Mucosa of rectum (tissue), 2 donors: ENCODE measurements at regions not wholly inside any gene's neighbourhood (a gene's known extent, or its start where the extent isn't known, plus 50 kb on each side); places are given as distances from the start of the nearest gene placed in this dataset.

ENCODE experiments used
- H3K27ac ChIP-seq, 2 donors: one replicate each; pipeline ENCODE4 v1.7.0; 2013; ENCODE audit warnings: inconsistent platforms in 2 of 2, low read depth in 2 of 2, low read length in 2 of 2
- H3K27me3 ChIP-seq, 2 donors: one replicate each; pipeline ENCODE4 v1.7.0; 2013; ENCODE audit warnings: low read length in 2 of 2; ENCODE audit not compliant: control insufficient read depth in 2 of 2, insufficient read depth in 2 of 2
- H3K36me3 ChIP-seq, 2 donors: one replicate each; pipeline ENCODE4 v1.7.0; 2013; ENCODE audit warnings: low read length in 2 of 2; ENCODE audit not compliant: control insufficient read depth in 2 of 2, insufficient read depth in 2 of 2
- H3K4me1 ChIP-seq, 2 donors: one replicate each; pipeline ENCODE4 v1.7.0; 2013; ENCODE audit warnings: low read length in 2 of 2, mild to moderate bottlenecking in 1 of 2; ENCODE audit not compliant: control insufficient read depth in 2 of 2, insufficient read depth in 2 of 2
- H3K4me3 ChIP-seq, 2 donors: one replicate each; pipeline ENCODE4 v1.7.0; 2013; ENCODE audit warnings: low read length in 2 of 2
- H3K9ac ChIP-seq, 2 donors: one replicate each; pipeline ENCODE4 v1.7.0; 2013; ENCODE audit warnings: low read length in 2 of 2, low read depth in 1 of 2, mild to moderate bottlenecking in 1 of 2
- H3K9me3 ChIP-seq, 2 donors: one replicate each; pipeline ENCODE4 v1.7.0; 2013; ENCODE audit warnings: low read length in 2 of 2; ENCODE audit not compliant: control insufficient read depth in 2 of 2
- donor health status: healthy.
- donor health status: Normal muscosa, but diverticular disease.

GRCh38 chr10:31139497-31139896, 107.8 kb upstream of the ZNF438 start:
- no peaks in the 10 kb centered on the region for H3K9me3 ChIP-seq

GRCh38 chr10:31140716-31141115, 109.1 kb upstream of the ZNF438 start:
- H3K9me3 ChIP-seq = no peaks in the 10 kb centered on the region
- no peak overlapping the region for H3K27ac ChIP-seq
- H3K4me3 ChIP-seq = no peak overlapping the region
- no peaks in the 10 kb centered on the region for H3K36me3 ChIP-seq
- no peak overlapping the region for H3K9ac ChIP-seq
- no peaks in the 10 kb centered on the region for H3K27me3 ChIP-seq
- H3K4me1 ChIP-seq = peaks cover 0 to 2% of the 10 kb centered on the region in 2 donors

More at GRCh38 chr10:31139497-31139896, 107.8 kb upstream of the ZNF438 start:
- Histone ChIP-seq H3K4me3 (no peak overlapping the region), H3K4me1 (peaks cover 0 to 4% of the 10 kb centered on the region in 2 donors), H3K27ac (no peak overlapping the region), H3K9ac (no peak overlapping the region), H3K27me3 (no peaks in the 10 kb centered on the region), H3K36me3 (no peaks in the 10 kb centered on the region)

GRCh38 chr10:31142026-31142425, 110.4 kb upstream of the ZNF438 start:
- peaks cover 0 to 2% of the 10 kb centered on the region in 2 donors for H3K4me1 ChIP-seq
- no peak overlapping the region for H3K4me3 ChIP-seq
- no peaks in the 10 kb centered on the region for H3K36me3 ChIP-seq
- H3K9me3 ChIP-seq = no peaks in the 10 kb centered on the region
- no peak overlapping the region for H3K27ac ChIP-seq
- H3K27me3 ChIP-seq = no peaks in the 10 kb centered on the region
- H3K9ac ChIP-seq = no peak overlapping the region

GRCh38 chr10:31143331-31143935, 111.8 kb upstream of the ZNF438 start:
- H3K4me1 ChIP-seq = no peaks in the 10 kb centered on the region
- no peaks in the 10 kb centered on the region for H3K9me3 ChIP-seq
- peak overlapping the region in 1 of 2 donors; percentile 9 for H3K27ac ChIP-seq
- H3K27me3 ChIP-seq = no peaks in the 10 kb centered on the region
- no peaks in the 10 kb centered on the region for H3K36me3 ChIP-seq
- H3K9ac ChIP-seq = no peak overlapping the region
- no peak overlapping the region for H3K4me3 ChIP-seq

GRCh38 chr10:31145986-31146385, 114.3 kb upstream of the ZNF438 start:
- Histone ChIP-seq H3K9ac (peak overlapping the region in 1 of 2 donors; percentile 41), H3K27ac (peak overlapping the region; percentile 27 to 63)

GRCh38 chr10:31146491-31147209, 115.0 kb upstream of the ZNF438 start:
- H3K4me3 ChIP-seq = no peak overlapping the region
- H3K36me3 ChIP-seq = no peaks in the 10 kb centered on the region

More at GRCh38 chr10:31145986-31146385, 114.3 kb upstream of the ZNF438 start:
- Histone ChIP-seq H3K4me1 (no peaks in the 10 kb centered on the region), H3K9me3 (no peaks in the 10 kb centered on the region), H3K36me3 (no peaks in the 10 kb centered on the region), H3K4me3 (no peak overlapping the region), H3K27me3 (no peaks in the 10 kb centered on the region)

GRCh38 chr10:31147210-31147608, 115.5 kb upstream of the ZNF438 start:
- H3K27me3 ChIP-seq = no peaks in the 10 kb centered on the region
- H3K9ac ChIP-seq = no peak overlapping the region
- H3K36me3 ChIP-seq = no peaks in the 10 kb centered on the region
- no peaks in the 10 kb centered on the region for H3K4me1 ChIP-seq
- H3K4me3 ChIP-seq = no peak overlapping the region
- H3K27ac ChIP-seq = peak overlapping the region in 1 of 2 donors; percentile 49
- no peaks in the 10 kb centered on the region for H3K9me3 ChIP-seq

More at GRCh38 chr10:31146491-31147209, 115.0 kb upstream of the ZNF438 start:
- no peaks in the 10 kb centered on the region for H3K27me3 ChIP-seq
- H3K9me3 ChIP-seq = no peaks in the 10 kb centered on the region
- peak overlapping the region in 1 of 2 donors; percentile 41 for H3K9ac ChIP-seq
- no peaks in the 10 kb centered on the region for H3K4me1 ChIP-seq
- peak overlapping the region; percentile 27 to 63 for H3K27ac ChIP-seq

- H3K9me3 ChIP-seq = no peaks in the 10 kb centered on the region
Measured at GRCh38 chr10:31148951-31149350, 117.3 kb upstream of the ZNF438 start.

GRCh38 chr10:31149835-31150512, 118.3 kb upstream of the ZNF438 start:
- Histone ChIP-seq H3K27me3 (no peaks in the 10 kb centered on the region), H3K36me3 (no peaks in the 10 kb centered on the region), H3K9me3 (no peaks in the 10 kb centered on the region), H3K4me1 (no peaks in the 10 kb centered on the region), H3K9ac (no peak overlapping the region), H3K4me3 (no peak overlapping the region), H3K27ac (no peak overlapping the region)

More at GRCh38 chr10:31148951-31149350, 117.3 kb upstream of the ZNF438 start:
- Histone ChIP-seq H3K9ac (no peak overlapping the region), H3K4me1 (no peaks in the 10 kb centered on the region), H3K27ac (no peak overlapping the region), H3K27me3 (no peaks in the 10 kb centered on the region), H3K4me3 (no peak overlapping the region), H3K36me3 (no peaks in the 10 kb centered on the region)

- Histone ChIP-seq H3K27me3 (no peaks in the 10 kb centered on the region), H3K9ac (no peak overlapping the region), H3K9me3 (no peaks in the 10 kb centered on the region), H3K4me1 (no peaks in the 10 kb centered on the region), H3K36me3 (no peaks in the 10 kb centered on the region), H3K27ac (no peak overlapping the region), H3K4me3 (no peak overlapping the region)
Measured at GRCh38 chr10:31151301-31151700, 119.6 kb upstream of the ZNF438 start.
